ENCODE measurements at regions not wholly inside any gene's neighbourhood (a gene's known extent, or its start where the extent isn't known, plus 50 kb on each side); places are given as distances from the start of the nearest gene placed in this dataset.

DNA sequence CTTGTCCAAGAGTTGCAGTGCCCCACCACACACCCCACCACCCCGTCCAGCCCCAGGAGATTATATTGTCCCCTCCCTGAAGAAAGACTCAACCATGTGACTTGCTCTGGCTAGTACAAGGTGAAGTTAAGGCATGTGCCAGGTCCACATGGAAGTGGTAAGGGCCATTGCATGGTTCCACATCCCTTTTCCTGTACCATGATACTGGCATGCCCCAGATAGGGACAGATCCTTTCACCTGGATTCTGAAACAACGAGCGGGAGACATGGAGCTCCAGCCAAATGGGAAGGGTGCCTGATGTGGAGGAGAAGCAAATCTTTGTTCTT is 141.5 kb upstream of the APCDD1 start:
- no peaks in the 10 kb centered on the region for H3K4me1 ChIP-seq (ENCODE audit: control insufficient read depth in 1 of 2, insufficient read depth in 2 of 2, low read length in 2 of 2)
- TF ChIP-seq POLR2A (IDR thresholded peaks at IDR 0.05; ENCODE audit: borderline replicate concordance, extremely low read depth, insufficient read depth, insufficient read length) = no peak
- no peak for TF ChIP-seq SP1 (IDR thresholded peaks at IDR 0.05; ENCODE audit: low read depth)
- no peak for TF ChIP-seq ZFX (IDR thresholded peaks at IDR 0.05)
- TF ChIP-seq CTCF (IDR thresholded peaks at IDR 0.05 in 2 of 3, conservative IDR thresholded peaks at IDR 0.05 in 1 of 3; ENCODE audit: borderline replicate concordance in 1 of 3, insufficient read depth in 1 of 3, low read depth in 2 of 3, low read length in 2 of 3) = no peak
- TF ChIP-seq JUND (IDR thresholded peaks at IDR 0.05) = no peak
- TF ChIP-seq RAD21 (IDR thresholded peaks at IDR 0.05; ENCODE audit: low read depth) = no peak
- no peak for TF ChIP-seq YY1 (IDR thresholded peaks at IDR 0.05; ENCODE audit: extremely low read depth, insufficient replicate concordance, low read depth, low read length)
- TF ChIP-seq FOSL1 (IDR thresholded peaks at IDR 0.05; ENCODE audit: low read depth) = no peak
- TF ChIP-seq ELF1 (IDR thresholded peaks at IDR 0.05; ENCODE audit: borderline replicate concordance, low read depth) = no peak
- TF ChIP-seq EZH2phosphoT487 (IDR thresholded peaks at IDR 0.05; ENCODE audit: borderline replicate concordance) = no peak
- no peak for TF ChIP-seq ZNF274 (IDR thresholded peaks at IDR 0.05; ENCODE audit: low read depth, low read length)
- no peak for TF ChIP-seq POLR2AphosphoS5 (IDR thresholded peaks at IDR 0.05; ENCODE audit: low read depth, low read length)
- no peak for TF ChIP-seq SRF (IDR thresholded peaks at IDR 0.05; ENCODE audit: low read depth)
- TF ChIP-seq CEBPB (IDR thresholded peaks at IDR 0.05; ENCODE audit: low read depth) = no peak
- no peak for TF ChIP-seq CBX3 (IDR thresholded peaks at IDR 0.05; ENCODE audit: low read depth)
- TF ChIP-seq, protein P1, sequence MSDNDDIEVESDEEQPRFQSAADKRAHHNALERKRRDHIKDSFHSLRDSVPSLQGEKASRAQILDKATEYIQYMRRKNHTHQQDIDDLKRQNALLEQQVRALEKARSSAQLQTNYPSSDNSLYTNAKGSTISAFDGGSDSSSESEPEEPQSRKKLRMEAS (IDR thresholded peaks at IDR 0.05) = no peak
- TF ChIP-seq, protein P2, sequence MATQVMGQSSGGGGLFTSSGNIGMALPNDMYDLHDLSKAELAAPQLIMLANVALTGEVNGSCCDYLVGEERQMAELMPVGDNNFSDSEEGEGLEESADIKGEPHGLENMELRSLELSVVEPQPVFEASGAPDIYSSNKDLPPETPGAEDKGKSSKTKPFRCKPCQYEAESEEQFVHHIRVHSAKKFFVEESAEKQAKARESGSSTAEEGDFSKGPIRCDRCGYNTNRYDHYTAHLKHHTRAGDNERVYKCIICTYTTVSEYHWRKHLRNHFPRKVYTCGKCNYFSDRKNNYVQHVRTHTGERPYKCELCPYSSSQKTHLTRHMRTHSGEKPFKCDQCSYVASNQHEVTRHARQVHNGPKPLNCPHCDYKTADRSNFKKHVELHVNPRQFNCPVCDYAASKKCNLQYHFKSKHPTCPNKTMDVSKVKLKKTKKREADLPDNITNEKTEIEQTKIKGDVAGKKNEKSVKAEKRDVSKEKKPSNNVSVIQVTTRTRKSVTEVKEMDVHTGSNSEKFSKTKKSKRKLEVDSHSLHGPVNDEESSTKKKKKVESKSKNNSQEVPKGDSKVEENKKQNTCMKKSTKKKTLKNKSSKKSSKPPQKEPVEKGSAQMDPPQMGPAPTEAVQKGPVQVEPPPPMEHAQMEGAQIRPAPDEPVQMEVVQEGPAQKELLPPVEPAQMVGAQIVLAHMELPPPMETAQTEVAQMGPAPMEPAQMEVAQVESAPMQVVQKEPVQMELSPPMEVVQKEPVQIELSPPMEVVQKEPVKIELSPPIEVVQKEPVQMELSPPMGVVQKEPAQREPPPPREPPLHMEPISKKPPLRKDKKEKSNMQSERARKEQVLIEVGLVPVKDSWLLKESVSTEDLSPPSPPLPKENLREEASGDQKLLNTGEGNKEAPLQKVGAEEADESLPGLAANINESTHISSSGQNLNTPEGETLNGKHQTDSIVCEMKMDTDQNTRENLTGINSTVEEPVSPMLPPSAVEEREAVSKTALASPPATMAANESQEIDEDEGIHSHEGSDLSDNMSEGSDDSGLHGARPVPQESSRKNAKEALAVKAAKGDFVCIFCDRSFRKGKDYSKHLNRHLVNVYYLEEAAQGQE (IDR thresholded peaks at IDR 0.05; ENCODE audit: low read depth) = no peak
- no peak for TF ChIP-seq EGR1 (IDR thresholded peaks at IDR 0.05; ENCODE audit: low read depth)
- H3K9me2 ChIP-seq (ENCODE audit: insufficient read depth) = no peaks in the 10 kb centered on the region
- H3K4me2 ChIP-seq (ENCODE audit: low read length) = no peak overlapping the region
- ChIA-PET CTCF (no interaction called here), RAD21 (ENCODE audit: low non-redundant PET in 1 of 2, low total read pairs in 2 of 2, uncharacterized antibody in 2 of 2, unreplicated experiment in 2 of 2) (no interaction called here), POLR2A (no interaction called here)
- no peak overlapping the region for H3K27ac ChIP-seq (ENCODE audit: low read depth, low read length)
- ATAC-seq (no peak), DNase-seq (ENCODE audit: low read depth, low spot score) (no peak)
- H3K9me3 ChIP-seq (ENCODE audit: control insufficient read depth in 1 of 2, insufficient read depth in 1 of 2, low read depth in 1 of 2, low read length in 2 of 2) = no peaks in the 10 kb centered on the region
- H3K4me3 ChIP-seq (replicated peaks in 1 of 2; ENCODE audit: low read depth in 1 of 2, low read length in 2 of 2) = no peak overlapping the region
- H3K27me3 ChIP-seq (ENCODE audit: insufficient read depth, low read length) = peaks cover 42% of the 10 kb centered on the region
- intact Hi-C loops (cut with micrococcal nuclease) = no loop called here
- no peaks in the 10 kb centered on the region for H3K36me3 ChIP-seq (ENCODE audit: control insufficient read depth in 1 of 2, insufficient read depth in 2 of 2, low read length in 2 of 2)
- no TSS peak for BruUV-seq (replicated peaks)
- no peaks in the 10 kb centered on the region for H3K79me2 ChIP-seq (ENCODE audit: insufficient read depth, low read length)
- no peaks in the 10 kb centered on the region for H4K20me1 ChIP-seq (ENCODE audit: insufficient read depth)
- no peak overlapping the region for H2AFZ ChIP-seq (ENCODE audit: low read depth, low read length, poor library complexity, severe bottlenecking)
- H3K9ac ChIP-seq (ENCODE audit: low read length) = no peak overlapping the region

Data from HCT116 (cell line).